ENCODE measurements at regions not wholly inside any gene's neighbourhood (a gene's known extent, or its start where the extent isn't known, plus 50 kb on each side); places are given as distances from the start of the nearest gene placed in this dataset.

GRCh38 chr21:41651830-41652229 is 115.0 kb downstream of the RIPK4 start:
- Histone ChIP-seq H3K9me3 (ENCODE audit: control insufficient read depth, insufficient read depth, low read length) (no peaks in the 10 kb centered on the region; the same call in 1 of the 2 replicates), H3K4me1 (ENCODE audit: insufficient read depth, low read length) (peaks cover 2% of the 10 kb centered on the region; the same call in 1 of the 2 replicates), H3K9ac (ENCODE audit: low read depth, low read length) (no peak overlapping the region), H3K36me3 (ENCODE audit: insufficient read depth, low read length) (no peaks in the 10 kb centered on the region)

GRCh38 chr21:41651406-41651805 is 115.4 kb downstream of the RIPK4 start:
- H3K9ac ChIP-seq (ENCODE audit: low read depth, low read length), result no peak overlapping the region
- H3K4me1 ChIP-seq (ENCODE audit: insufficient read depth, low read length), result no peaks in the 10 kb centered on the region
- no peaks in the 10 kb centered on the region; the same call in 1 of the 2 replicates for H3K9me3 ChIP-seq (ENCODE audit: control insufficient read depth, insufficient read depth, low read length)
- H3K36me3 ChIP-seq (ENCODE audit: insufficient read depth, low read length), result no peaks in the 10 kb centered on the region

- no peaks in the 10 kb centered on the region for H3K4me1 ChIP-seq (ENCODE audit: insufficient read depth, low read length)
Measured at GRCh38 chr21:41650526-41651145, 116.2 kb downstream of the RIPK4 start.

GRCh38 chr21:41648591-41649031 is 118.2 kb downstream of the RIPK4 start:
- H3K9ac ChIP-seq (ENCODE audit: low read depth, low read length), result no peak overlapping the region
- no peaks in the 10 kb centered on the region for H3K36me3 ChIP-seq (ENCODE audit: insufficient read depth, low read length)

More at GRCh38 chr21:41650526-41651145, 116.2 kb downstream of the RIPK4 start:
- Histone ChIP-seq H3K36me3 (ENCODE audit: insufficient read depth, low read length) (no peaks in the 10 kb centered on the region), H3K9me3 (ENCODE audit: control insufficient read depth, insufficient read depth, low read length) (no peaks in the 10 kb centered on the region; the same call in 1 of the 2 replicates), H3K9ac (ENCODE audit: low read depth, low read length) (no peak overlapping the region)

GRCh38 chr21:41647806-41648561 is 118.9 kb downstream of the RIPK4 start:
- Histone ChIP-seq H3K4me1 (ENCODE audit: insufficient read depth, low read length) (no peaks in the 10 kb centered on the region), H3K36me3 (ENCODE audit: insufficient read depth, low read length) (no peaks in the 10 kb centered on the region), H3K9me3 (ENCODE audit: control insufficient read depth, insufficient read depth, low read length) (no peaks in the 10 kb centered on the region), H3K9ac (ENCODE audit: low read depth, low read length) (no peak overlapping the region)

More at GRCh38 chr21:41648591-41649031, 118.2 kb downstream of the RIPK4 start:
- Histone ChIP-seq H3K4me1 (ENCODE audit: insufficient read depth, low read length) (no peaks in the 10 kb centered on the region), H3K9me3 (ENCODE audit: control insufficient read depth, insufficient read depth, low read length) (no peaks in the 10 kb centered on the region)

- H3K36me3 ChIP-seq (ENCODE audit: insufficient read depth, low read length), result no peaks in the 10 kb centered on the region
- no peaks in the 10 kb centered on the region; the same call in 1 of the 2 replicates for H3K4me1 ChIP-seq (ENCODE audit: insufficient read depth, low read length)
- H3K9ac ChIP-seq (ENCODE audit: low read depth, low read length), result no peak overlapping the region
- no peaks in the 10 kb centered on the region for H3K9me3 ChIP-seq (ENCODE audit: control insufficient read depth, insufficient read depth, low read length)
Measured at GRCh38 chr21:41643246-41643966, 123.4 kb downstream of the RIPK4 start.

GRCh38 chr21:41641821-41642701 is 124.8 kb downstream of the RIPK4 start:
- Histone ChIP-seq H3K36me3 (ENCODE audit: insufficient read depth, low read length) (no peaks in the 10 kb centered on the region), H3K4me1 (ENCODE audit: insufficient read depth, low read length) (no peaks in the 10 kb centered on the region; the same call in 1 of the 2 replicates), H3K9me3 (ENCODE audit: control insufficient read depth, insufficient read depth, low read length) (no peaks in the 10 kb centered on the region), H3K9ac (ENCODE audit: low read depth, low read length) (no peak overlapping the region)

GRCh38 chr21:41641510-41641815 is 125.4 kb downstream of the RIPK4 start:
- no peaks in the 10 kb centered on the region for H3K9me3 ChIP-seq (ENCODE audit: control insufficient read depth, insufficient read depth, low read length)
- H3K9ac ChIP-seq (ENCODE audit: low read depth, low read length), result no peak overlapping the region
- H3K4me1 ChIP-seq (ENCODE audit: insufficient read depth, low read length), result no peaks in the 10 kb centered on the region; the same call in 1 of the 2 replicates
- H3K36me3 ChIP-seq (ENCODE audit: insufficient read depth, low read length), result no peaks in the 10 kb centered on the region

- Histone ChIP-seq H3K4me1 (ENCODE audit: insufficient read depth, low read length) (no peaks in the 10 kb centered on the region; the same call in 1 of the 2 replicates), H3K36me3 (ENCODE audit: insufficient read depth, low read length) (no peaks in the 10 kb centered on the region), H3K9me3 (ENCODE audit: control insufficient read depth, insufficient read depth, low read length) (no peaks in the 10 kb centered on the region), H3K9ac (ENCODE audit: low read depth, low read length) (no peak overlapping the region)
Measured at GRCh38 chr21:41640748-41641509, 125.9 kb downstream of the RIPK4 start.

- Histone ChIP-seq H3K9ac (ENCODE audit: low read depth, low read length) (no peak overlapping the region), H3K36me3 (ENCODE audit: insufficient read depth, low read length) (no peaks in the 10 kb centered on the region), H3K9me3 (ENCODE audit: control insufficient read depth, insufficient read depth, low read length) (no peaks in the 10 kb centered on the region), H3K4me1 (ENCODE audit: insufficient read depth, low read length) (no peaks in the 10 kb centered on the region; the same call in 1 of the 2 replicates)
Measured at GRCh38 chr21:41639766-41640165, 127.1 kb downstream of the RIPK4 start.

GRCh38 chr21:41639336-41639735 is 127.5 kb downstream of the RIPK4 start:
- Histone ChIP-seq H3K9me3 (ENCODE audit: control insufficient read depth, insufficient read depth, low read length) (no peaks in the 10 kb centered on the region), H3K4me1 (ENCODE audit: insufficient read depth, low read length) (no peaks in the 10 kb centered on the region; the same call in 1 of the 2 replicates), H3K36me3 (ENCODE audit: insufficient read depth, low read length) (no peaks in the 10 kb centered on the region), H3K9ac (ENCODE audit: low read depth, low read length) (no peak overlapping the region)

GRCh38 chr21:41638201-41638790 is 128.6 kb downstream of the RIPK4 start:
- H3K4me1 ChIP-seq (ENCODE audit: insufficient read depth, low read length), result no peaks in the 10 kb centered on the region; the same call in 1 of the 2 replicates
- no peaks in the 10 kb centered on the region for H3K36me3 ChIP-seq (ENCODE audit: insufficient read depth, low read length)
- no peak overlapping the region for H3K9ac ChIP-seq (ENCODE audit: low read depth, low read length)
- H3K9me3 ChIP-seq (ENCODE audit: control insufficient read depth, insufficient read depth, low read length), result no peaks in the 10 kb centered on the region

All from ES-I3 (cell line).